AG04450 (cell line): ENCODE measurements at regions not wholly inside any gene's neighbourhood (a gene's known extent, or its start where the extent isn't known, plus 50 kb on each side); places are given as distances from the start of the nearest gene placed in this dataset.

Experiments
- CTCF ChIA-PET: fragments of 300-600, 350-600 bp; formaldehyde crosslinking; extraction: SDS; loops from one replicate; lab custom pipeline; 2022; ENCODE audit warnings: antibody characterized with exemption, inconsistent platforms; lab: Charles Lee
- POLR2A ChIA-PET: fragments of 350-600 bp; formaldehyde crosslinking; extraction: SDS; loops from one replicate; lab custom pipeline; 2021; ENCODE audit warnings: antibody characterized with exemption, inconsistent platforms; lab: Yijun Ruan, JAX
- DNase-seq: peaks from one replicate; pipeline ENCODE4 v3.0.0-alpha.2; 2011; ENCODE audit warnings: low read depth, low spot score
- H3K27ac ChIP-seq: one replicate; pipeline ENCODE4 v1.5.1; 2012; ENCODE audit warnings: low read depth, low read length, control low read depth
- H3K27me3 ChIP-seq: one replicate; pipeline ENCODE4 v1.6.0; 2012; ENCODE audit warnings: low read length; ENCODE audit not compliant: control insufficient read depth, insufficient read depth
- H3K4me3 ChIP-seq: 2 replicates; pipeline ENCODE4 v1.5.1; 2011; ENCODE audit warnings: mild to moderate bottlenecking, low read depth, low read length, control low read depth
- H3K9me3 ChIP-seq: 2 replicates; pipeline ENCODE4 v1.5.1; 2012; ENCODE audit warnings: low read length; ENCODE audit not compliant: control insufficient read depth, insufficient read depth
- CTCF ChIP-seq: IDR thresholded peaks from 2 replicates; pipeline ENCODE4 v1.5.1; 2011; ENCODE audit warnings: low read depth, low read length, control low read depth, inconsistent platforms

GRCh38 chr5:63220244-63220643 is 641.6 kb downstream of the LRRC70 start:
- Histone ChIP-seq H3K27me3 (no peaks in the 10 kb centered on the region), H3K9me3 (no peaks in the 10 kb centered on the region), H3K27ac (no peak overlapping the region), H3K4me3 (no peak overlapping the region)
- CTCF ChIA-PET, result interaction anchor here (1.1 kb wide), 1 partner anchor 94 kb away, joined by 4 read pairs; no protein-coding TSS in a partner anchor
- no peak for TF ChIP-seq CTCF
- POLR2A ChIA-PET, result no interaction called here
- no peak for DNase-seq

- Histone ChIP-seq H3K4me3 (no peak overlapping the region), H3K27ac (no peak overlapping the region), H3K27me3 (no peaks in the 10 kb centered on the region), H3K9me3 (no peaks in the 10 kb centered on the region)
- no peak for TF ChIP-seq CTCF
- no peak for DNase-seq
- ChIA-PET CTCF (no interaction called here), POLR2A (no interaction called here)
These were observed 638.8 kb downstream of the LRRC70 start for GRCh38 chr5:63217422-63217821.

GRCh38 chr5:63213256-63213655 is 634.6 kb downstream of the LRRC70 start:
- TF ChIP-seq CTCF, result no peak
- CTCF ChIA-PET, result no interaction called here
- H3K27ac ChIP-seq, result no peak overlapping the region
- POLR2A ChIA-PET, result no interaction called here
- DNase-seq, result no peak
- H3K27me3 ChIP-seq, result no peaks in the 10 kb centered on the region
- H3K4me3 ChIP-seq, result no peak overlapping the region
- no peaks in the 10 kb centered on the region for H3K9me3 ChIP-seq

- TF ChIP-seq CTCF, result no peak
- Histone ChIP-seq H3K9me3 (no peaks in the 10 kb centered on the region), H3K27me3 (no peaks in the 10 kb centered on the region), H3K27ac (no peak overlapping the region), H3K4me3 (no peak overlapping the region)
- ChIA-PET POLR2A (no interaction called here), CTCF (no interaction called here)
- DNase-seq, result no peak
These were observed 633.0 kb downstream of the LRRC70 start for GRCh38 chr5:63211448-63212132.

- H3K27me3 ChIP-seq, result no peaks in the 10 kb centered on the region
- DNase-seq, result no peak
- H3K9me3 ChIP-seq, result no peaks in the 10 kb centered on the region
- no peak for TF ChIP-seq CTCF
- ChIA-PET CTCF (no interaction called here), POLR2A (no interaction called here)
- H3K4me3 ChIP-seq, result no peak overlapping the region
- no peak overlapping the region for H3K27ac ChIP-seq
These were observed 627.4 kb downstream of the LRRC70 start for GRCh38 chr5:63205976-63206375.
